H9 (cell line): ENCODE measurements at regions not wholly inside any gene's neighbourhood (a gene's known extent, or its start where the extent isn't known, plus 50 kb on each side); places are given as distances from the start of the nearest gene placed in this dataset.

Source experiments
- DNase-seq: peaks from one replicate; pipeline ENCODE4 v3.0.0-alpha.2; 2017
- H2AFZ ChIP-seq: one replicate; pipeline ENCODE4 v1.6.1; 2013; ENCODE audit warnings: mild to moderate bottlenecking, low read length, control low read depth, moderate library complexity
- H2AK5ac ChIP-seq: 2 replicates; pipeline ENCODE4 v1.6.1; 2013; ENCODE audit warnings: low read length, control low read depth, mixed read lengths; ENCODE audit not compliant: insufficient read length
- H2BK120ac ChIP-seq: one replicate; pipeline ENCODE4 v1.6.1; 2013; ENCODE audit warnings: low read depth, mild to moderate bottlenecking, low read length, control low read depth, inconsistent platforms; ENCODE audit not compliant: poor library complexity, severe bottlenecking
- H2BK12ac ChIP-seq: 2 replicates; pipeline ENCODE4 v1.6.1; 2013; ENCODE audit warnings: low read length, control low read depth, mixed read lengths, low read depth; ENCODE audit not compliant: insufficient read length
- H2BK15ac ChIP-seq: 2 replicates; pipeline ENCODE4 v1.6.1; 2013; ENCODE audit warnings: low read depth, low read length, control low read depth
- H2BK20ac ChIP-seq: one replicate; pipeline ENCODE4 v1.6.1; 2013; ENCODE audit warnings: low read depth, mild to moderate bottlenecking, low read length, control low read depth, inconsistent platforms; ENCODE audit not compliant: poor library complexity, severe bottlenecking
- H2BK5ac ChIP-seq: 2 replicates; pipeline ENCODE4 v1.6.1; 2013; ENCODE audit warnings: low read length, control low read depth, mixed read lengths; ENCODE audit not compliant: insufficient read length
- H3K14ac ChIP-seq: 2 replicates; pipeline ENCODE4 v1.6.1; 2013; ENCODE audit warnings: low read length, control low read depth; ENCODE audit not compliant: insufficient read depth
- H3K18ac ChIP-seq: 2 replicates; pipeline ENCODE4 v1.6.1; 2013; ENCODE audit warnings: low read depth, mild to moderate bottlenecking, mixed read lengths, low read length, control low read depth; ENCODE audit not compliant: insufficient read length
- H3K23ac ChIP-seq: 2 replicates; pipeline ENCODE4 v1.6.1; 2013; ENCODE audit warnings: low read length, control low read depth, mixed read lengths, low read depth; ENCODE audit not compliant: insufficient read length
- H3K23me2 ChIP-seq: 2 replicates; pipeline ENCODE4 v1.6.1; 2013; ENCODE audit warnings: low read depth, mild to moderate bottlenecking, mixed read lengths, low read length, control low read depth; ENCODE audit not compliant: insufficient read length, poor library complexity, severe bottlenecking
- H3K27ac ChIP-seq: 2 replicates; pipeline ENCODE4 v1.5.1; 2013; ENCODE audit warnings: low read length, control low read depth, mixed read lengths, low read depth; ENCODE audit not compliant: insufficient read length
- H3K27me3 ChIP-seq: 2 replicates; pipeline ENCODE4 v1.6.1; 2013; ENCODE audit warnings: low read length, control low read depth, inconsistent platforms; ENCODE audit not compliant: insufficient read depth
- H3K4ac ChIP-seq: 2 replicates; pipeline ENCODE4 v1.6.1; 2013; ENCODE audit warnings: low read depth, mild to moderate bottlenecking, control low read depth, inconsistent platforms, low read length, moderate library complexity
- H3K4me1 ChIP-seq: 2 replicates; pipeline ENCODE4 v1.6.1; 2013; ENCODE audit warnings: low read length, control low read depth, inconsistent platforms; ENCODE audit not compliant: insufficient read depth
- H3K4me2 ChIP-seq: 2 replicates; pipeline ENCODE4 v1.6.1; 2013; ENCODE audit warnings: low read length, control low read depth, mixed read lengths; ENCODE audit not compliant: insufficient read length, insufficient read depth
- H3K56ac ChIP-seq: 2 replicates; pipeline ENCODE4 v1.6.1; 2013; ENCODE audit warnings: low read depth, mild to moderate bottlenecking, mixed read lengths, low read length, control low read depth; ENCODE audit not compliant: insufficient read length
- H3K79me1 ChIP-seq: 2 replicates; pipeline ENCODE4 v1.6.1; 2013; ENCODE audit warnings: low read depth, mild to moderate bottlenecking, moderate library complexity, low read length, control low read depth, inconsistent platforms; ENCODE audit not compliant: insufficient read depth, poor library complexity, severe bottlenecking
- H3K79me2 ChIP-seq: 2 replicates; pipeline ENCODE4 v1.6.1; 2013; ENCODE audit warnings: low read length, control low read depth, inconsistent platforms; ENCODE audit not compliant: insufficient read depth
- H3K9ac ChIP-seq: 2 replicates; pipeline ENCODE4 v1.6.1; 2013; ENCODE audit warnings: low read length, control low read depth, mixed read lengths; ENCODE audit not compliant: insufficient read length; ENCODE audit errors: extremely low read depth
- H3K9me3 ChIP-seq: one replicate; pipeline ENCODE4 v1.6.1; 2013; ENCODE audit warnings: low read depth, low read length, inconsistent platforms; ENCODE audit not compliant: control insufficient read depth
- H3T11ph ChIP-seq: one replicate; pipeline ENCODE4 v1.6.1; 2013; ENCODE audit warnings: mild to moderate bottlenecking, low read length, control low read depth, inconsistent platforms
- H4K20me1 ChIP-seq: one replicate; pipeline ENCODE4 v1.6.1; 2013; ENCODE audit not compliant: control insufficient read depth, insufficient read length, insufficient read depth
- H4K5ac ChIP-seq: 2 replicates; pipeline ENCODE4 v1.6.1; 2013; ENCODE audit warnings: low read depth, mild to moderate bottlenecking, mixed read lengths, low read length, control low read depth; ENCODE audit not compliant: insufficient read length
- H4K8ac ChIP-seq: replicated peaks from 2 replicates; pipeline ENCODE4 v1.6.1; 2013; ENCODE audit warnings: low read length, control low read depth, mixed read lengths, low read depth; ENCODE audit not compliant: insufficient read length
- H4K91ac ChIP-seq: 2 replicates; pipeline ENCODE4 v1.6.1; 2013; ENCODE audit warnings: low read depth, mild to moderate bottlenecking, moderate library complexity, mixed read lengths, low read length, control low read depth; ENCODE audit not compliant: insufficient read length
- H3K27ac Mint-ChIP-seq, 3 experiments: 2 replicates in 2 of 3; 3 replicates in 1 of 3; pipeline ENCODE4 v1.8.0; 2020 to 2021; ENCODE audit warnings: mixed read lengths in 3 of 3, mild to moderate bottlenecking in 1 of 3, moderate library complexity in 1 of 3
- H3K27me3 Mint-ChIP-seq: 2 replicates; pipeline ENCODE4 v1.8.0; 2021; ENCODE audit warnings: low read depth, mild to moderate bottlenecking, moderate library complexity, mixed read lengths
- H3K36me3 Mint-ChIP-seq, 3 experiments: 2 replicates in 2 of 3; 3 replicates in 1 of 3; pipeline ENCODE4 v1.8.0; 2020 to 2021; ENCODE audit warnings: low read depth in 3 of 3, mixed read lengths in 3 of 3; ENCODE audit not compliant: insufficient read depth in 1 of 3
- H3K4me1 Mint-ChIP-seq, 2 experiments: 2 replicates each; pipeline ENCODE4 v1.8.0; 2020; ENCODE audit warnings: mixed read lengths in 2 of 2
- H3K4me3 Mint-ChIP-seq, 2 experiments: 2 replicates in 1 of 2; 3 replicates in 1 of 2; pipeline ENCODE4 v1.8.0; 2020 to 2021; ENCODE audit warnings: mild to moderate bottlenecking in 2 of 2, mixed read lengths in 2 of 2, moderate library complexity in 1 of 2
- H3K9me3 Mint-ChIP-seq, 2 experiments: 2 replicates in 1 of 2; 3 replicates in 1 of 2; pipeline ENCODE4 v1.8.0; 2020; ENCODE audit warnings: mild to moderate bottlenecking in 2 of 2, mixed read lengths in 2 of 2, moderate library complexity in 1 of 2
- WGBS: extraction: QIAGEN DNeasy Blood & Tissue Kit; methylation state at CpG from one replicate; pipeline ENCODE4 v1.1.7; 2013; ENCODE audit warnings: missing lambda C conversion rate, low lambda C conversion rate, mixed read lengths; ENCODE audit not compliant: insufficient read length; ENCODE audit errors: extremely low coverage; 5-methylcytosine and 5-hydroxymethylcytosine counted together
- TF ChIP-seq, protein P1 (sequence below): fragments of 200-600 bp; sonication (generic); conservative IDR thresholded peaks from 3 replicates; pipeline ENCODE4 v1.8.0; 2021; ENCODE audit warnings: antibody characterized with exemption, mild to moderate bottlenecking

GRCh38 chrX:40279091-40279430 lies 181.3 kb upstream of the BCOR start:
- no peak overlapping the region for H3K18ac ChIP-seq
- no peak overlapping the region for H3K27ac ChIP-seq
- Mint-ChIP-seq H3K27me3 (no peaks in the 10 kb centered on the region; the same call in 1 of the 2 replicates), H3K9me3 (peaks cover 64 to 74% of the 10 kb centered on the region in 2 experiments), H3K36me3 (peaks cover 0 to 5% (median 0%) of the 10 kb centered on the region in 3 experiments; a peak in 3 of 7 replicates), H3K4me3 (no peak overlapping the region), H3K4me1 (peaks cover 20 to 28% of the 10 kb centered on the region in 2 experiments), H3K27ac (no peak overlapping the region)
- no peak overlapping the region for H3T11ph ChIP-seq
- H4K91ac ChIP-seq = no peak overlapping the region
- H2AFZ ChIP-seq = no peak overlapping the region
- TF ChIP-seq, protein P1, sequence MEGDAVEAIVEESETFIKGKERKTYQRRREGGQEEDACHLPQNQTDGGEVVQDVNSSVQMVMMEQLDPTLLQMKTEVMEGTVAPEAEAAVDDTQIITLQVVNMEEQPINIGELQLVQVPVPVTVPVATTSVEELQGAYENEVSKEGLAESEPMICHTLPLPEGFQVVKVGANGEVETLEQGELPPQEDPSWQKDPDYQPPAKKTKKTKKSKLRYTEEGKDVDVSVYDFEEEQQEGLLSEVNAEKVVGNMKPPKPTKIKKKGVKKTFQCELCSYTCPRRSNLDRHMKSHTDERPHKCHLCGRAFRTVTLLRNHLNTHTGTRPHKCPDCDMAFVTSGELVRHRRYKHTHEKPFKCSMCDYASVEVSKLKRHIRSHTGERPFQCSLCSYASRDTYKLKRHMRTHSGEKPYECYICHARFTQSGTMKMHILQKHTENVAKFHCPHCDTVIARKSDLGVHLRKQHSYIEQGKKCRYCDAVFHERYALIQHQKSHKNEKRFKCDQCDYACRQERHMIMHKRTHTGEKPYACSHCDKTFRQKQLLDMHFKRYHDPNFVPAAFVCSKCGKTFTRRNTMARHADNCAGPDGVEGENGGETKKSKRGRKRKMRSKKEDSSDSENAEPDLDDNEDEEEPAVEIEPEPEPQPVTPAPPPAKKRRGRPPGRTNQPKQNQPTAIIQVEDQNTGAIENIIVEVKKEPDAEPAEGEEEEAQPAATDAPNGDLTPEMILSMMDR = no peak
- no peak overlapping the region for H3K4ac ChIP-seq
- H2BK120ac ChIP-seq = no peak overlapping the region
- H3K14ac ChIP-seq = no peak overlapping the region; the same call in 1 of the 2 replicates
- peaks cover 10% of the 10 kb centered on the region; the same call in 1 of the 2 replicates for H3K4me1 ChIP-seq
- H3K23ac ChIP-seq = no peak overlapping the region
- no peak overlapping the region for H2BK5ac ChIP-seq
- no peak for DNase-seq
- no CpG with 5 or more reads among the region's 3 CpGs for WGBS
- no peak overlapping the region for H4K8ac ChIP-seq
- no peaks in the 10 kb centered on the region for H4K20me1 ChIP-seq
- H3K23me2 ChIP-seq = peaks cover 9% of the 10 kb centered on the region
- no peak overlapping the region for H2BK12ac ChIP-seq
- H2BK15ac ChIP-seq = no peak overlapping the region
- no peak overlapping the region for H2BK20ac ChIP-seq
- H3K79me1 ChIP-seq = no peaks in the 10 kb centered on the region
- no peak overlapping the region for H2AK5ac ChIP-seq
- no peak overlapping the region for H3K4me2 ChIP-seq
- H4K5ac ChIP-seq = no peak overlapping the region
- no peak overlapping the region for H3K56ac ChIP-seq
- H3K79me2 ChIP-seq = no peaks in the 10 kb centered on the region
- H3K9ac ChIP-seq = no peak overlapping the region
- no peaks in the 10 kb centered on the region for H3K27me3 ChIP-seq
- no peaks in the 10 kb centered on the region for H3K9me3 ChIP-seq
